ENCODE measurements at regions not wholly inside any gene's neighbourhood (a gene's known extent, or its start where the extent isn't known, plus 50 kb on each side); places are given as distances from the start of the nearest gene placed in this dataset.

- TF ChIP-seq POLR2A (IDR thresholded peaks at IDR 0.05; ENCODE audit: low read length) (no peak), TP53 (CRISPR knock-in tag; IDR thresholded peaks at IDR 0.05) (no peak), MAX (IDR thresholded peaks at IDR 0.05) (no peak), CBX8 (IDR thresholded peaks at IDR 0.05) (no peak), CTCF (IDR thresholded peaks at IDR 0.05) (no peak), RFX5 (IDR thresholded peaks at IDR 0.05) (no peak), KDM1A (IDR thresholded peaks at IDR 0.05; ENCODE audit: low read depth) (no peak), MAZ (IDR thresholded peaks at IDR 0.05; ENCODE audit: borderline replicate concordance, low read depth, low read length) (no peak), EP300 (IDR thresholded peaks at IDR 0.05) (no peak), ZNF302 (CRISPR knock-in tag; IDR thresholded peaks at IDR 0.05) (no peak), RAD21 (conservative IDR thresholded peaks at IDR 0.05 in 1 of 2, IDR thresholded peaks at IDR 0.05 in 1 of 2) (no peak), BHLHE40 (IDR thresholded peaks at IDR 0.05; ENCODE audit: low read depth, low read length) (no peak), HOXA7 (CRISPR knock-in tag; IDR thresholded peaks at IDR 0.05) (no peak), FOXS1 (CRISPR knock-in tag; IDR thresholded peaks at IDR 0.05) (no peak)
Measured at GRCh38 chr13:97573011-97573410, 139.0 kb downstream of the RAP2A start.

All from A549 (cell line).